HG03575 (cell line): ENCODE measurements at regions not wholly inside any gene's neighbourhood (a gene's known extent, or its start where the extent isn't known, plus 50 kb on each side); places are given as distances from the start of the nearest gene placed in this dataset.

Experiments
- ATAC-seq: cut with Tn5 transposase; IDR thresholded peaks from one replicate; pipeline ENCODE4 v1.9.1; 2021; ENCODE audit not compliant: unreplicated experiment, insufficient number of reproducible peaks, low FRiP score; ENCODE audit errors: extremely low read depth

GRCh38 chr6:12593771-12594529 lies 122.6 kb upstream of the PHACTR1 start:
- no peak for ATAC-seq

GRCh38 chr6:12594530-12594893 lies 122.1 kb upstream of the PHACTR1 start:
- ATAC-seq = no peak

- ATAC-seq = no peak
Observed at GRCh38 chr6:12595161-12595811, 121.3 kb upstream of the PHACTR1 start.

- no peak for ATAC-seq
Observed at GRCh38 chr6:12596731-12597130, 119.8 kb upstream of the PHACTR1 start.

GRCh38 chr6:12598919-12599318 lies 117.6 kb upstream of the PHACTR1 start:
- no peak for ATAC-seq

GRCh38 chr6:12601881-12602280 lies 114.7 kb upstream of the PHACTR1 start:
- no peak for ATAC-seq

- no peak for ATAC-seq
Observed at GRCh38 chr6:12602342-12602741, 114.2 kb upstream of the PHACTR1 start.

GRCh38 chr6:12602951-12603672 lies 113.5 kb upstream of the PHACTR1 start:
- ATAC-seq = no peak

- ATAC-seq = no peak
Observed at GRCh38 chr6:12603673-12604049, 112.9 kb upstream of the PHACTR1 start.

- no peak for ATAC-seq
Observed at GRCh38 chr6:12605888-12606345, 110.7 kb upstream of the PHACTR1 start.

- no peak for ATAC-seq
Observed at GRCh38 chr6:12606616-12607015, 110.0 kb upstream of the PHACTR1 start.

GRCh38 chr6:12608016-12608860 lies 108.3 kb upstream of the PHACTR1 start:
- ATAC-seq = peak; percentile 83

GRCh38 chr6:12608874-12609273 lies 107.7 kb upstream of the PHACTR1 start:
- ATAC-seq = peak; percentile 2

- ATAC-seq = no peak
Observed at GRCh38 chr6:12609751-12610150, 106.8 kb upstream of the PHACTR1 start.

GRCh38 chr6:12610862-12611261 lies 105.7 kb upstream of the PHACTR1 start:
- no peak for ATAC-seq

GRCh38 chr6:12613811-12614210 lies 102.8 kb upstream of the PHACTR1 start:
- no peak for ATAC-seq

GRCh38 chr6:12614456-12614855 lies 102.1 kb upstream of the PHACTR1 start:
- no peak for ATAC-seq

GRCh38 chr6:12618296-12618695 lies 98.3 kb upstream of the PHACTR1 start:
- ATAC-seq = no peak

GRCh38 chr6:12621754-12622153 lies 94.8 kb upstream of the PHACTR1 start:
- ATAC-seq = no peak
